GM18858 (cell line): ENCODE measurements at regions not wholly inside any gene's neighbourhood (a gene's known extent, or its start where the extent isn't known, plus 50 kb on each side); places are given as distances from the start of the nearest gene placed in this dataset.

Experiments used
- ATAC-seq: cut with Tn5 transposase; IDR thresholded peaks from one replicate; pipeline ENCODE4 v1.9.1; 2021; ENCODE audit not compliant: unreplicated experiment

DNA sequence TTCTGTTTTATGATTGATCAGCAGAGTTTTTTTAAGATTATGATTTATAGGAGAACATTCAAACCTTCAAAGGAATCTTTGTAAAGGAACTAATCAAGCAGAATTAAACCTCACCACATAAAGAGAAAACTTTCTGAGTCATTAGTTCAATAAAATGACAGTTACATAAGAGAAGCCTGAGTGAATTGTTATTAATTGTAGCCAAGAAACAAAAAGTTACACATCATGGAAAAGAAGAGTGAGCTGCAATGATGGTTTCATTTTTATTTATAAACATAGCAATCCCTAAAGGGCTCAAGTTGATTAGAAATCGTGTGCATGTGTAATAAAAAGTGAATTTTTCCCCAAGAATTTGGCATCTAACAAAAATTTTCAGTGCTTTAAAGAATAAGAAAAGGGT lies 731.4 kb downstream of the LTN1 start:
- ATAC-seq = no peak

DNA sequence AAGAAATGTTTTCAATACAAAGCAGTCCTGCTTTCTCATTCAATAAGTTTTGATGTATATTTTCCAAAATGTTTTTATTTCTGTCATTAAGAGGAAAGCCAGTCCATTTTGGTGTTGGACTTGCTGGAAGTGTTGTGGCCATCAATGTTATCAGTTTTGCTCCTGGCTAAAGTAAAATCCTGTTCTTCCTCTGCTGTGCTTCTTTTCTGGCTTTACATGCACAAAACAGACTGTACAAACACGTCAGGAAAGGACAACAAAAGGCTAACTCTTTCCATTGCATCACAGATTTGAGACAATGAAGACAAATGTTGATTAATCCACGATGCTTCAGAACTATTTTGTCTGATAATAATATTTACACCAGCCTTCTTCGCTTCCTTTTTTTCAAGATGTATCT lies 735.4 kb downstream of the LTN1 start:
- no peak for ATAC-seq

DNA sequence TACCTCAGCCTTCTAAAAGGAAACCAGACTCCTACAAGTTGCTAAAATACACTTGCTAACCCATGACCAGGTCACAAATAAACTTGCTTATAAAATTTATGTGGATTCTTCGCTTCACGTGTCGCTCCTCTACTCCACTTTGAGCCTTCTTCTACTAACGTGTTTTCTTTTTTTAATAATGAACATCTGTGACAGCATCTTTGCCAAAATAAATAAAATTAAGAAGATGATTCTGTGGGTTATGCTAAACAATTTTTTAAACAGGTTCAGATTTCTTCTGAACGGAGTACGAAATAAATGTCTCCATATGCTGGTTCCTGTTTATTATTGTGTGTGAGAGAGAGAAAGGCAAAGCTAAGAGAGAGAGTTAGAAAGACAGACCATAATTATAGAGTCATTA lies 735.8 kb downstream of the LTN1 start:
- ATAC-seq = no peak

DNA sequence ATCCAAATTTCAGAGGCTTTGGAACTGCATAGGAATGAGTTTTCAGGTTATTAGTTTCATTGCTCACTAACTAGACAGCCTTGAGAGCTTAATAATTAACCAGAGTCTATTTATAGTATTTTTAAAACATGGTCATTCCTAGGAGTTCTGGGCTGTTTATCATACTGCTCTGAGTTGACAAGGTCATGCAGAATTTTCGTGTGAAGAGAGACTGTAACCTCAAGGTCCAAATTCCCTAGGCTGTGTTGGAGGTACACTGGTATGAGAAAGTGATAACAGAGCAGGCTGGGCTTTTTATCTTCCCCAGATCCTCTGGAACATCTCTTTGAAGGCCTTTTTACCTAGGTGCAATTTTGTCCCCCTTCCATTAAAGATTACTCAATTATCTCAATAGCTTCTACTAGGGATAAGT lies 736.3 kb downstream of the LTN1 start:
- no peak for ATAC-seq

DNA sequence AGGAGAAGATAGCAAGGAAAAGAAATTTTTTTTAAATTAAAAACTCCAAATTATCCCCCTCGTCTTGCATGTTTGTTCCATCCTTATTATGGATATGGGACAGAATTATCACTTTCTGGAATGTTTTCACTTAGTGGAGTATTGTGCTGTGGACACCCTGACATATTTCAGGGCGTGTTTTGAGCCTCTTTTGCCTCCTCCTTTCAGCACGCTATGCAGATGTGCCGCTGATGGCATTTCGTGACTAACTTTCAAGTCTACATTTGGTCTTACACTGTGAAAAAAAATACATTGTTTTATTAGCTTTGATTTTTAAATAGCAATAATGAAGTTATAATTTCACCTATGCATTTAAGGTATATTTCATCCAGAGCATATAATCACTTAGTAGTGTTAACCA lies 738.7 kb downstream of the LTN1 start:
- ATAC-seq = no peak

DNA sequence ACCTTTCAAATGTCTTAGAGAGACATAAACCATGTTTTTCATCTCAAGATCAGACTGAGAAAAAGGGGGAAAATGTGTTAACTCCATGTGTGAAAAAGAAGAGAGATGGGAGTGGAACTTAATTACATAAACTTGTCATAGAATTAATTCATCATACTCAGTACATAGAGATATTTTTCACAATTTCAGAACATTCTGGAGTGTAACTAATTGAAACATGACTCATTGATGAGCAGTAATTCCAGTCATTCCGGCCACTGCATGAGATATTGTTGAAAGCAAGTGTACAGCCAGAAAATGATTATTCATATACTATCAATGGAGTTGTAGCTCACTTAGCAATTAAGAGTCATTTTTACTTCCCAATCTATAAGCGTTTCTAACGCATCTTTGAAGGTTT lies 739.3 kb downstream of the LTN1 start:
- ATAC-seq = no peak

- no peak for ATAC-seq
Measured at GRCh38 chr21:28252928-28253327, 739.7 kb downstream of the LTN1 start.

DNA sequence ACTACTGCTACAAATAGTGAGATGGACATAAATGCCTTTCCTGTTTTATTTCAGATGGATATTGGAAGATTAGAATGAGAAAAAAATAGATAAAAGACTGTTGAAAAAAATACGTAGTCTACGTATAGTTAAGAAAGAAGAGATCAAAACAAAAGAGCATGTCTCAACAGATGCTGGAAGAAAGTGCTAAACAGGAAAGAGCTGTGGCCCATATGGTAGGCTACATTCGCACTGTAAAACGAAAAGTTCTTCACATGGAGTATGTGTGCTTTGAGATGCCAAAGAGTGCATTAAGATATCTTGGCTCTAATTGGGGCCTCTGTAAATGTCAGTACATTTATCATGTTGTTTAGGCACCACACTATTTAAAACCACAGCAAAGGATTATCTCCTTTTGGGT lies 741.7 kb downstream of the LTN1 start:
- ATAC-seq = no peak

- ATAC-seq = no peak
Measured at GRCh38 chr21:28247454-28248020, 745.1 kb downstream of the LTN1 start.

DNA sequence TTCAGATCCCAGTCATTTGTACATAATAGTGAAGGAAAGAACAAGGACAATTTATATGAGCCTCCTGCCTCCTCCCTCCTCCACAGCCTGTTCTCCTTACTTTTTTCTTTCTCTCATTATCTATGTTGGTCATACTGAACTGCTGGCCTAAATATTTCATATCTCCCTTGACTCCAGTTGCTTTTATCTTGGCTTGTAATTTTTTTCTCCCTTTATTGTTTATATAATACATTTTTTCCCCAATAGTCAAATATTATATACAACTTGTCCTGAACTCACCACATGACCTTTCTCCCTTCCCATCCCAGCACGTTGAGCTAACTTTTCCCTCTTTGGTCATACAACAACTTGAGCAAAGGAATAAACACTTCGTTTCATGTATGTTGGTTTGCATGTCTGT lies 752.1 kb downstream of the LTN1 start:
- no peak for ATAC-seq

- no peak for ATAC-seq
Measured at GRCh38 chr21:28239340-28239739, 753.3 kb downstream of the LTN1 start.

- ATAC-seq = no peak
Measured at GRCh38 chr21:28237661-28238060, 755.0 kb downstream of the LTN1 start.

DNA sequence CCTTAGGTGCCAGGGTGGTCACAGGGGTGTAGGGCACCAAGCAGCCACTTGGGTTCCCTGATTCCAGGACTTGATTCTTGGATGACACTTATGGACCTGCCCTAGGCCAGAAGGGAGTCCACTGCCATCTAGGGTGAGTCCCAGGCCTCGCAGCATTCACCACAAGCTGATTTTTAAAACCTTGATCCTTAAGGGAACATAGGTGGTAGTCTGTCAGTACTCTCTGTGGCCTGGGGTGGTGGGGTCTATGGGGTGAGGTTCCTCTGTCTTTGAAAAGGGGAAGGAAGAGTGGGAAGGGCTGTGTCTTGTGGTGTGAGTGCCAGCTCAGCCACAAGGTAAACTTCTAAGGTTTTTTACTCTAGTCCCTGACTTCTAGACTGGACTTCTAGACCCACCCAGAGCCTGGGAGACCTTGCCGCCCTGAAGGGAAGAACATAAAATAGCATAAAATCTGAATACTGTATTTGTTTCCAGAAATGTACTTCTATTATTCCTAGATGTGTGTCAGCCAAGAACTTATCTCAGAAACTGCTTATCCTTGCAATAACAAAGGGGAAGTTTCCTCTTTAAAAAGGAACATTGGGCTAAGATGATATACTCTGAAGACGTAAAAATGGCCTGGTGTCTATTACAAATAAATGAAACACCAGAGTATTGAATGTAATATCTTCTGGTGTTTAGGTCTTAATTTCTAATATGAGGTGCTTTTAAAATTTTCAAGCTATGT lies 757.3 kb downstream of the LTN1 start:
- no peak for ATAC-seq

DNA sequence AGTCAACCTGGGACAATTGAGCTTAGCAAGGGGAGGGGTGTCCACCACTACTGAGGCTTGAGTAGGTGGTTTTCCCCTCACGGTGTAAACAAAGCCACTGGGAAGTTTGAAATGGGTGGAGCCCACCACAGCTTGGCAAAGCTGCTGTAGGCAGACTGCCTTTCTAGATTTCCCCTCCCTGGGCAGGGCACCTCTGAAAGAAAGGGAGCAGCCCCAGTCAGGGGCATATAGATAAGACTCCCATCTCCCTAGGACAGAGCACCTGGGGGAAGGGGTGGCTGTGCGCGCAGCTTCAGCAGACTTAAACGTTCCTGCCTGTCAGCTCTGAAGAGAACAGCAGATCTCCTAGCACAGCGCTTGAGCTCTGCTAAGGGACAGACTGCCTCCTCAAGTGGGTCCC lies 758.4 kb downstream of the LTN1 start:
- ATAC-seq = no peak

GRCh38 chr21:28233536-28234220 lies 759.0 kb downstream of the LTN1 start:
- no peak for ATAC-seq

GRCh38 chr21:28230559-28230958 lies 762.1 kb downstream of the LTN1 start:
- no peak for ATAC-seq

- no peak for ATAC-seq
Measured at GRCh38 chr21:28229814-28230213, 762.9 kb downstream of the LTN1 start.

- no peak for ATAC-seq
Measured at GRCh38 chr21:28228636-28228995, 764.1 kb downstream of the LTN1 start.

GRCh38 chr21:28227881-28228635 lies 764.6 kb downstream of the LTN1 start:
- ATAC-seq = no peak

- no peak for ATAC-seq
Measured at GRCh38 chr21:28226563-28226962, 766.1 kb downstream of the LTN1 start.

- ATAC-seq = no peak
Measured at GRCh38 chr21:28224191-28224726, 768.4 kb downstream of the LTN1 start.

- ATAC-seq = no peak
Measured at GRCh38 chr21:28221984-28222383, 770.7 kb downstream of the LTN1 start.
